WTC11 (cell line): ENCODE measurements at regions not wholly inside any gene's neighbourhood (a gene's known extent, or its start where the extent isn't known, plus 50 kb on each side); places are given as distances from the start of the nearest gene placed in this dataset.

Experiments
- CBFB ChIP-seq: sonication (generic); formaldehyde crosslinking; IDR thresholded peaks from 2 replicates; pipeline ENCODE4 v1.8.1; 2022; ENCODE audit warnings: mild to moderate bottlenecking, low read depth, missing genetic modification reagents
- CREB1 ChIP-seq: sonication (generic); formaldehyde crosslinking; IDR thresholded peaks from 2 replicates; pipeline ENCODE4 v1.8.0; 2023; ENCODE audit warnings: mild to moderate bottlenecking, missing genetic modification reagents
- CTCF ChIP-seq: fragments of 200-600 bp; IDR thresholded peaks from 2 replicates; pipeline ENCODE4 v1.8.0; 2022; ENCODE audit warnings: antibody characterized with exemption
- ELF4 ChIP-seq: sonication (generic); formaldehyde crosslinking; IDR thresholded peaks from 2 replicates; pipeline ENCODE4 v1.8.1; 2022; ENCODE audit warnings: low read depth, mild to moderate bottlenecking, moderate library complexity, missing genetic modification reagents
- IRF2 ChIP-seq: sonication (generic); formaldehyde crosslinking; IDR thresholded peaks from 2 replicates; pipeline ENCODE4 v1.8.0; 2022; ENCODE audit warnings: low read depth, missing genetic modification reagents, borderline replicate concordance

- TF ChIP-seq IRF2 = no peak
- no peak for TF ChIP-seq CTCF
- TF ChIP-seq CBFB (CRISPR knock-in tag) = no peak
- no peak for TF ChIP-seq CREB1 (CRISPR knock-in tag)
- TF ChIP-seq ELF4 = no peak
These were observed 190.9 kb upstream of the GSE1 start for GRCh38 chr16:85422196-85422631.
